ENCODE measurements at regions not wholly inside any gene's neighbourhood (a gene's known extent, or its start where the extent isn't known, plus 50 kb on each side); places are given as distances from the start of the nearest gene placed in this dataset.

DNA sequence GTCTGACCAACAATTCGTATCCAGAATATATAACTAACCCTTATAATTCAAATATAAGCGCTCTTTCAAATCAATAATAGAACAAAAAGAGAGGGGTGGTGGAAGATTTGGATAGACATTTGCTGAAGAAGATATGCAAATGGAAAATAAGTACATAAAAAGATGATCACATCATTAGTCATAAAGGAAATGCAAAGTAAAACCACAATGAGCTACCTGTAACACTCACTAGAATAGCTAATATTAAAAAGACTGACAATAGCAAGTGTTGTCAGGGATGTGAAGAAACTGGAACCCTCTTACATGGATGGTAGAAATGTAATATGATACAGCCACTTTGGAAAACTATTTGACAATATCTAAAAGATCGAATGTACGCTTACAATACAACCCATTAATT is 84.9 kb upstream of the MRPS9 start:
- TF ChIP-seq, protein P1, sequence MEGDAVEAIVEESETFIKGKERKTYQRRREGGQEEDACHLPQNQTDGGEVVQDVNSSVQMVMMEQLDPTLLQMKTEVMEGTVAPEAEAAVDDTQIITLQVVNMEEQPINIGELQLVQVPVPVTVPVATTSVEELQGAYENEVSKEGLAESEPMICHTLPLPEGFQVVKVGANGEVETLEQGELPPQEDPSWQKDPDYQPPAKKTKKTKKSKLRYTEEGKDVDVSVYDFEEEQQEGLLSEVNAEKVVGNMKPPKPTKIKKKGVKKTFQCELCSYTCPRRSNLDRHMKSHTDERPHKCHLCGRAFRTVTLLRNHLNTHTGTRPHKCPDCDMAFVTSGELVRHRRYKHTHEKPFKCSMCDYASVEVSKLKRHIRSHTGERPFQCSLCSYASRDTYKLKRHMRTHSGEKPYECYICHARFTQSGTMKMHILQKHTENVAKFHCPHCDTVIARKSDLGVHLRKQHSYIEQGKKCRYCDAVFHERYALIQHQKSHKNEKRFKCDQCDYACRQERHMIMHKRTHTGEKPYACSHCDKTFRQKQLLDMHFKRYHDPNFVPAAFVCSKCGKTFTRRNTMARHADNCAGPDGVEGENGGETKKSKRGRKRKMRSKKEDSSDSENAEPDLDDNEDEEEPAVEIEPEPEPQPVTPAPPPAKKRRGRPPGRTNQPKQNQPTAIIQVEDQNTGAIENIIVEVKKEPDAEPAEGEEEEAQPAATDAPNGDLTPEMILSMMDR (IDR thresholded peaks at IDR 0.05; ENCODE audit: poor library complexity, severe bottlenecking), result no peak
- TF ChIP-seq RAD21 (conservative IDR thresholded peaks at IDR 0.05), result no peak
- no peak for TF ChIP-seq EP300 (conservative IDR thresholded peaks at IDR 0.05; ENCODE audit: poor library complexity, severe bottlenecking)
- TF ChIP-seq, protein P2, sequence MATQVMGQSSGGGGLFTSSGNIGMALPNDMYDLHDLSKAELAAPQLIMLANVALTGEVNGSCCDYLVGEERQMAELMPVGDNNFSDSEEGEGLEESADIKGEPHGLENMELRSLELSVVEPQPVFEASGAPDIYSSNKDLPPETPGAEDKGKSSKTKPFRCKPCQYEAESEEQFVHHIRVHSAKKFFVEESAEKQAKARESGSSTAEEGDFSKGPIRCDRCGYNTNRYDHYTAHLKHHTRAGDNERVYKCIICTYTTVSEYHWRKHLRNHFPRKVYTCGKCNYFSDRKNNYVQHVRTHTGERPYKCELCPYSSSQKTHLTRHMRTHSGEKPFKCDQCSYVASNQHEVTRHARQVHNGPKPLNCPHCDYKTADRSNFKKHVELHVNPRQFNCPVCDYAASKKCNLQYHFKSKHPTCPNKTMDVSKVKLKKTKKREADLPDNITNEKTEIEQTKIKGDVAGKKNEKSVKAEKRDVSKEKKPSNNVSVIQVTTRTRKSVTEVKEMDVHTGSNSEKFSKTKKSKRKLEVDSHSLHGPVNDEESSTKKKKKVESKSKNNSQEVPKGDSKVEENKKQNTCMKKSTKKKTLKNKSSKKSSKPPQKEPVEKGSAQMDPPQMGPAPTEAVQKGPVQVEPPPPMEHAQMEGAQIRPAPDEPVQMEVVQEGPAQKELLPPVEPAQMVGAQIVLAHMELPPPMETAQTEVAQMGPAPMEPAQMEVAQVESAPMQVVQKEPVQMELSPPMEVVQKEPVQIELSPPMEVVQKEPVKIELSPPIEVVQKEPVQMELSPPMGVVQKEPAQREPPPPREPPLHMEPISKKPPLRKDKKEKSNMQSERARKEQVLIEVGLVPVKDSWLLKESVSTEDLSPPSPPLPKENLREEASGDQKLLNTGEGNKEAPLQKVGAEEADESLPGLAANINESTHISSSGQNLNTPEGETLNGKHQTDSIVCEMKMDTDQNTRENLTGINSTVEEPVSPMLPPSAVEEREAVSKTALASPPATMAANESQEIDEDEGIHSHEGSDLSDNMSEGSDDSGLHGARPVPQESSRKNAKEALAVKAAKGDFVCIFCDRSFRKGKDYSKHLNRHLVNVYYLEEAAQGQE (IDR thresholded peaks at IDR 0.05; ENCODE audit: borderline replicate concordance), result no peak
- TF ChIP-seq POLR2AphosphoS5 (IDR thresholded peaks at IDR 0.05), result no peak
- TF ChIP-seq TAF1 (IDR thresholded peaks at IDR 0.05; ENCODE audit: low read depth), result no peak
- TF ChIP-seq SMC3 (conservative IDR thresholded peaks at IDR 0.05; ENCODE audit: poor library complexity), result no peak

Data from neural cell (in vitro differentiated cells).